PC-3 (cell line): ENCODE measurements at regions not wholly inside any gene's neighbourhood (a gene's known extent, or its start where the extent isn't known, plus 50 kb on each side); places are given as distances from the start of the nearest gene placed in this dataset.

ENCODE experiments used
- ATAC-seq: fragments of 200-7000 bp; cut with Tn5 transposase; 2 replicates; pipeline ENCODE4 v1.9.1; 2020; ENCODE audit warnings: mild to moderate bottlenecking, moderate library complexity
- BruUV-seq: library from RNA; stranded (reverse); fragments of 400-500 nt; replicated peaks from 2 replicates; lab custom pipeline; 2021; lab: Mats Ljungman, UMichigan
- CTCF ChIA-PET: fragments of 300-600 bp; sonication (Branson Sonifier 250); formaldehyde crosslinking; loops from one replicate; lab custom pipeline; 2022; ENCODE audit warnings: antibody characterized with exemption; lab: Charles Lee
- POLR2A ChIA-PET: fragments of 300-600 bp; sonication (Branson Sonifier 250); formaldehyde crosslinking; loops from one replicate; lab custom pipeline; 2022; ENCODE audit warnings: antibody characterized with exemption; ENCODE audit not compliant: unreplicated experiment; lab: Charles Lee
- DNase-seq: peaks from one replicate; pipeline ENCODE4 v3.0.0-alpha.2; 2015
- H2AFZ ChIP-seq: fragments of 300-600 bp; sonication (generic); 2 replicates; pipeline ENCODE4 v1.6.0; 2016; ENCODE audit warnings: antibody characterized with exemption, low read length
- H3F3A ChIP-seq: fragments of 300-600 bp; sonication (generic); one replicate; pipeline ENCODE4 v1.6.0; 2017; ENCODE audit warnings: antibody characterized with exemption, low read length, control low read depth, mild to moderate bottlenecking; ENCODE audit not compliant: unreplicated experiment
- H3K27ac ChIP-seq: fragments of 300-600 bp; sonication (generic); 2 replicates; pipeline ENCODE4 v1.5.1; 2016; ENCODE audit warnings: mild to moderate bottlenecking, low read length
- H3K27me3 ChIP-seq: fragments of 300-600 bp; sonication (generic); 2 replicates; pipeline ENCODE4 v1.6.1; 2016; ENCODE audit warnings: low read length, mixed read lengths
- H3K36me3 ChIP-seq: fragments of 300-600 bp; sonication (generic); 2 replicates; pipeline ENCODE4 v1.6.1; 2016; ENCODE audit warnings: low read depth, mixed run types, low read length, mixed read lengths
- H3K4me1 ChIP-seq: fragments of 300-600 bp; sonication (generic); 2 replicates; pipeline ENCODE4 v1.5.1; 2016; ENCODE audit warnings: low read length; ENCODE audit not compliant: insufficient read depth
- H3K4me2 ChIP-seq: fragments of 300-600 bp; sonication (generic); 2 replicates; pipeline ENCODE4 v1.6.0; 2016; ENCODE audit warnings: low read length
- H3K4me3 ChIP-seq: fragments of 300-600 bp; sonication (generic); 2 replicates; pipeline ENCODE4 v1.5.1; 2016; ENCODE audit warnings: mild to moderate bottlenecking, low read length, mixed read lengths
- H3K79me2 ChIP-seq: fragments of 300-600 bp; sonication (generic); 2 replicates; pipeline ENCODE4 v1.6.1; 2017; ENCODE audit warnings: low read length, mixed read lengths
- H3K9ac ChIP-seq: fragments of 300-600 bp; sonication (generic); 2 replicates; pipeline ENCODE4 v1.6.0; 2016; ENCODE audit warnings: mild to moderate bottlenecking, low read length
- H3K9me2 ChIP-seq: fragments of 300-600 bp; sonication (generic); replicated peaks from 2 replicates; pipeline ENCODE4 v1.6.1; 2016; ENCODE audit warnings: mixed run types, low read length, mixed read lengths
- H3K9me3 ChIP-seq: fragments of 300-600 bp; sonication (generic); 2 replicates; pipeline ENCODE4 v1.6.1; 2016; ENCODE audit warnings: low read length, mixed read lengths
- H4K20me1 ChIP-seq: fragments of 300-600 bp; sonication (generic); 2 replicates; pipeline ENCODE4 v1.6.1; 2016; ENCODE audit warnings: low read length, mixed read lengths
- EZH2 ChIP-seq: fragments of 300-600 bp; sonication (generic); IDR thresholded peaks from one replicate; pipeline ENCODE4 v1.6.1; 2017; ENCODE audit warnings: antibody characterized with exemption, mild to moderate bottlenecking, low read length; ENCODE audit not compliant: unreplicated experiment
- EZH2phosphoT487 ChIP-seq: fragments of 300-600 bp; sonication (generic); IDR thresholded peaks from 2 replicates; pipeline ENCODE4 v1.6.1; 2018; ENCODE audit warnings: mild to moderate bottlenecking, antibody characterized with exemption, low read length, borderline replicate concordance
- intact Hi-C: fragments of 100-400 bp; cut with micrococcal nuclease; formaldehyde crosslinking; loops from 2 replicates; pipeline ENCODE4 v1.9.0; 2023
- TF ChIP-seq, protein P1 (sequence below): fragments of 300-600 bp; sonication (generic); conservative IDR thresholded peaks from 2 replicates; pipeline ENCODE4 v1.5.1; 2017; ENCODE audit warnings: antibody characterized with exemption, low read depth, mild to moderate bottlenecking, low read length

GRCh38 chr10:21336476-21337170 is 188.9 kb downstream of the SKIDA1 start:
- Histone ChIP-seq H3K4me1 (peaks cover 48% of the 10 kb centered on the region), H3K4me2 (peak overlapping the region; percentile 88), H3F3A (peaks cover 12% of the 10 kb centered on the region), H3K9me3 (no peaks in the 10 kb centered on the region), H3K27ac (peak overlapping the region; percentile 86), H4K20me1 (no peaks in the 10 kb centered on the region), H3K36me3 (no peaks in the 10 kb centered on the region; the same call in 1 of the 2 replicates), H2AFZ (peak overlapping the region; percentile 50; the same call in 1 of the 2 replicates), H3K79me2 (no peaks in the 10 kb centered on the region), H3K27me3 (no peaks in the 10 kb centered on the region), H3K4me3 (peak overlapping the region; percentile 47; the same call in 1 of the 2 replicates), H3K9ac (no peak overlapping the region; the same call in 1 of the 2 replicates), H3K9me2 (no peaks in the 10 kb centered on the region)
- CTCF ChIA-PET, result no interaction called here
- peak; percentile 94 for DNase-seq
- intact Hi-C loops, result loop anchor here (1.0 to 10.0 kb wide), 3 partner anchors 59 to 158 kb away; no protein-coding TSS in a partner anchor
- peak; percentile 72 for ATAC-seq
- TF ChIP-seq EZH2 (no peak), EZH2phosphoT487 (no peak)
- TF ChIP-seq, protein P1, sequence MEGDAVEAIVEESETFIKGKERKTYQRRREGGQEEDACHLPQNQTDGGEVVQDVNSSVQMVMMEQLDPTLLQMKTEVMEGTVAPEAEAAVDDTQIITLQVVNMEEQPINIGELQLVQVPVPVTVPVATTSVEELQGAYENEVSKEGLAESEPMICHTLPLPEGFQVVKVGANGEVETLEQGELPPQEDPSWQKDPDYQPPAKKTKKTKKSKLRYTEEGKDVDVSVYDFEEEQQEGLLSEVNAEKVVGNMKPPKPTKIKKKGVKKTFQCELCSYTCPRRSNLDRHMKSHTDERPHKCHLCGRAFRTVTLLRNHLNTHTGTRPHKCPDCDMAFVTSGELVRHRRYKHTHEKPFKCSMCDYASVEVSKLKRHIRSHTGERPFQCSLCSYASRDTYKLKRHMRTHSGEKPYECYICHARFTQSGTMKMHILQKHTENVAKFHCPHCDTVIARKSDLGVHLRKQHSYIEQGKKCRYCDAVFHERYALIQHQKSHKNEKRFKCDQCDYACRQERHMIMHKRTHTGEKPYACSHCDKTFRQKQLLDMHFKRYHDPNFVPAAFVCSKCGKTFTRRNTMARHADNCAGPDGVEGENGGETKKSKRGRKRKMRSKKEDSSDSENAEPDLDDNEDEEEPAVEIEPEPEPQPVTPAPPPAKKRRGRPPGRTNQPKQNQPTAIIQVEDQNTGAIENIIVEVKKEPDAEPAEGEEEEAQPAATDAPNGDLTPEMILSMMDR, result no peak
- POLR2A ChIA-PET, result interaction anchor here (0.6 kb wide), 1 partner anchor 253 kb away, joined by 4 read pairs; no protein-coding TSS in a partner anchor
- BruUV-seq, result no TSS peak

GRCh38 chr10:21334891-21335696 is 190.4 kb downstream of the SKIDA1 start:
- Histone ChIP-seq H3K4me2 (peak overlapping the region; percentile 58), H3K79me2 (no peaks in the 10 kb centered on the region), H3K4me3 (no peak overlapping the region), H3K9ac (no peak overlapping the region), H3K4me1 (peaks cover 41% of the 10 kb centered on the region), H3K27me3 (no peaks in the 10 kb centered on the region), H3K36me3 (no peaks in the 10 kb centered on the region; the same call in 1 of the 2 replicates), H3K9me2 (no peaks in the 10 kb centered on the region), H3F3A (peaks cover 12% of the 10 kb centered on the region), H2AFZ (no peak overlapping the region), H3K27ac (peak overlapping the region; percentile 61), H4K20me1 (no peaks in the 10 kb centered on the region), H3K9me3 (no peaks in the 10 kb centered on the region)
- ATAC-seq (peak; percentile 71), DNase-seq (peak; percentile 91)
- CTCF ChIA-PET, result no interaction called here
- BruUV-seq, result no TSS peak
- TF ChIP-seq EZH2phosphoT487, result no peak
- no peak for TF ChIP-seq EZH2
- TF ChIP-seq, protein P1, result no peak
- intact Hi-C loops, result loop anchor here (5.0 to 10.0 kb wide), 2 partner anchors 58 to 160 kb away; no protein-coding TSS in a partner anchor
- POLR2A ChIA-PET, result no interaction called here
